SK-N-SH (cell line): ENCODE measurements at regions not wholly inside any gene's neighbourhood (a gene's known extent, or its start where the extent isn't known, plus 50 kb on each side); places are given as distances from the start of the nearest gene placed in this dataset.

Source experiments
- CTCF ChIA-PET: fragments of 300-600, 350-600 bp; formaldehyde crosslinking; extraction: SDS; loops from one replicate; lab custom pipeline; 2021; lab: Yijun Ruan, JAX
- POLR2A ChIA-PET: fragments of 350-600 bp; sonication (Branson Sonifier 250); formaldehyde crosslinking; extraction: SDS; loops from one replicate; lab custom pipeline; 2020; ENCODE audit warnings: antibody characterized with exemption, inconsistent platforms; lab: Yijun Ruan, JAX
- DNase-seq: peaks from one replicate; pipeline ENCODE4 v3.0.0; 2012
- H2AFZ ChIP-seq: fragments of 200-600 bp; sonication (generic); 2 replicates; pipeline ENCODE4 v1.8.1; 2016; ENCODE audit warnings: antibody characterized with exemption, mild to moderate bottlenecking, low read depth
- H3F3A ChIP-seq: fragments of 200-600 bp; sonication (generic); replicated peaks from 2 replicates; pipeline ENCODE3; 2016; ENCODE audit warnings: antibody characterized with exemption, mild to moderate bottlenecking; ENCODE audit not compliant: insufficient read depth
- H3K27ac ChIP-seq, 2 experiments: fragments of 200-500 bp in 1 of 2; fragments of 200-600 bp in 1 of 2; sonication (Bioruptor generic) in 1 of 2; sonication (generic), shearing (Covaris generic) in 1 of 2; 2 replicates each; pipeline versions ENCODE4 v1.5.1 to v1.6.1; 2014 to 2016; ENCODE audit warnings: low read depth in 2 of 2, inconsistent platforms in 1 of 2, low read length in 1 of 2, mild to moderate bottlenecking in 1 of 2, mixed read lengths in 1 of 2
- H3K27me3 ChIP-seq: fragments of 200-600 bp; sonication (generic), shearing (Covaris generic); 2 replicates; pipeline ENCODE4 v1.6.1; 2016; ENCODE audit warnings: mixed run types; ENCODE audit not compliant: insufficient read depth
- H3K36me3 ChIP-seq, 2 experiments: fragments of 200-500 bp in 1 of 2; fragments of 200-600 bp in 1 of 2; sonication (Bioruptor generic) in 1 of 2; sonication (generic) in 1 of 2; replicated peaks in 1 of 2; 2 replicates each; pipeline versions ENCODE3 to v1.5.1; 2014 to 2016; ENCODE audit warnings: low read length in 1 of 2, mild to moderate bottlenecking in 1 of 2; ENCODE audit not compliant: insufficient read depth in 2 of 2, control insufficient read depth in 1 of 2
- H3K4me1 ChIP-seq, 2 experiments: fragments of 200-500 bp in 1 of 2; fragments of 200-600 bp in 1 of 2; sonication (Bioruptor generic) in 1 of 2; sonication (generic), shearing (Covaris generic) in 1 of 2; 2 replicates each; pipeline versions ENCODE4 v1.5.1 to v1.6.1; 2014 to 2016; ENCODE audit warnings: low read depth in 1 of 2, low read length in 1 of 2, mixed run types in 1 of 2; ENCODE audit not compliant: insufficient read depth in 2 of 2, control insufficient read depth in 1 of 2
- H3K4me2 ChIP-seq: fragments of 200-600 bp; sonication (generic), shearing (Covaris generic); 2 replicates; pipeline ENCODE4 v1.6.1; 2017; ENCODE audit warnings: mixed run types
- H3K4me3 ChIP-seq, 2 experiments: fragments of 200-500 bp in 1 of 2; fragments of 200-600 bp in 1 of 2; sonication (Bioruptor generic) in 1 of 2; sonication (generic), shearing (Covaris generic) in 1 of 2; 2 replicates each; pipeline versions ENCODE4 v1.5.1 to v1.8.1; 2014 to 2016; ENCODE audit warnings: low read depth in 2 of 2, inconsistent platforms in 1 of 2, low read length in 1 of 2, mild to moderate bottlenecking in 1 of 2, mixed read lengths in 1 of 2, moderate library complexity in 1 of 2
- H3K79me2 ChIP-seq: fragments of 200-600 bp; sonication (generic); 2 replicates; pipeline ENCODE4 v1.8.1; 2017; ENCODE audit warnings: mild to moderate bottlenecking; ENCODE audit not compliant: insufficient read depth
- H3K9ac ChIP-seq: fragments of 200-600 bp; sonication (generic); 2 replicates; pipeline ENCODE4 v1.6.1; 2017; ENCODE audit warnings: mixed run types
- H3K9me2 ChIP-seq: fragments of 200-600 bp; sonication (generic); 2 replicates; pipeline ENCODE4 v1.6.1; 2017; ENCODE audit warnings: mixed run types
- H3K9me3 ChIP-seq: fragments of 200-600 bp; sonication (generic); 2 replicates; pipeline ENCODE4 v1.6.1; 2017; ENCODE audit warnings: mixed run types, mild to moderate bottlenecking, moderate library complexity
- H4K20me1 ChIP-seq: fragments of 200-600 bp; sonication (generic); 2 replicates; pipeline ENCODE4 v1.6.1; 2017; ENCODE audit warnings: mild to moderate bottlenecking, mixed run types; ENCODE audit not compliant: insufficient read depth
- CHD2 ChIP-seq: fragments of 150-350 bp; IDR thresholded peaks from 2 replicates; pipeline ENCODE4 v1.6.1; 2018; ENCODE audit warnings: low read length; ENCODE audit not compliant: partially characterized antibody
- ELF1 ChIP-seq: IDR thresholded peaks from 2 replicates; pipeline ENCODE4 v1.4.0; 2012
- EP300 ChIP-seq, 2 experiments: IDR thresholded peaks; 2 replicates each; pipeline versions ENCODE4 v1.4.0 to v1.6.1; 2012; ENCODE audit warnings: borderline replicate concordance in 1 of 2, low read depth in 1 of 2, low read length in 1 of 2
- EZH2phosphoT487 ChIP-seq: fragments of 200-600 bp; sonication (generic); IDR thresholded peaks from 2 replicates; pipeline ENCODE4 v1.6.1; 2017; ENCODE audit warnings: low read depth, mixed run types, mild to moderate bottlenecking, antibody characterized with exemption, moderate library complexity, borderline replicate concordance
- FOXJ3 ChIP-seq: sonication (generic); formaldehyde crosslinking; IDR thresholded peaks from 2 replicates; pipeline ENCODE4 v1.5.1; 2020; ENCODE audit warnings: mild to moderate bottlenecking, missing genetic modification reagents
- MXI1 ChIP-seq: IDR thresholded peaks from 2 replicates; pipeline ENCODE4 v1.6.1; 2012; ENCODE audit warnings: mild to moderate bottlenecking, low read depth, low read length, improper control_type of control experiment
- NFIC ChIP-seq: IDR thresholded peaks from 2 replicates; pipeline ENCODE4 v1.4.0; 2012; ENCODE audit warnings: borderline replicate concordance
- NRF1 ChIP-seq: IDR thresholded peaks from 2 replicates; pipeline ENCODE4 v1.6.1; 2012; ENCODE audit warnings: low read depth, mild to moderate bottlenecking, low read length
- RCOR1 ChIP-seq: fragments of 150-350 bp; IDR thresholded peaks from 2 replicates; pipeline ENCODE4 v1.6.1; 2017; ENCODE audit warnings: antibody characterized with exemption, low read length
- RXRA ChIP-seq: IDR thresholded peaks from 2 replicates; pipeline ENCODE4 v1.4.0; 2012; ENCODE audit warnings: low read depth, mild to moderate bottlenecking, borderline replicate concordance
- SIN3A ChIP-seq: IDR thresholded peaks from 2 replicates; pipeline ENCODE4 v1.6.1; 2012; ENCODE audit warnings: low read depth, mild to moderate bottlenecking, low read length, moderate library complexity, borderline replicate concordance
- TCF12 ChIP-seq: IDR thresholded peaks from 2 replicates; pipeline ENCODE4 v1.4.0; 2012
- WGBS: methylation state at CpG from one replicate; pipeline ENCODE4 v1.1.6; 2017; ENCODE audit warnings: low lambda C conversion rate; 5-methylcytosine and 5-hydroxymethylcytosine counted together
- TF ChIP-seq, protein P1 (sequence below): fragments of 150-350 bp; IDR thresholded peaks from 2 replicates; pipeline ENCODE4 v1.6.1; 2017; ENCODE audit warnings: antibody characterized with exemption, low read length, low read depth, borderline replicate concordance
- TF ChIP-seq, protein P2 (sequence below): IDR thresholded peaks from 2 replicates; pipeline ENCODE4 v1.4.0; 2012; ENCODE audit warnings: low read depth, borderline replicate concordance
- TF ChIP-seq, protein P3 (sequence below): fragments of 150-350 bp; IDR thresholded peaks from 2 replicates; pipeline ENCODE4 v1.6.1; 2016; ENCODE audit warnings: mild to moderate bottlenecking, low read depth, low read length
- TF ChIP-seq, protein P4 (sequence below): fragments of 200-600 bp; sonication (generic); IDR thresholded peaks from 2 replicates; pipeline ENCODE4 v1.6.1; 2017; ENCODE audit warnings: antibody characterized with exemption, mild to moderate bottlenecking, moderate library complexity

DNA sequence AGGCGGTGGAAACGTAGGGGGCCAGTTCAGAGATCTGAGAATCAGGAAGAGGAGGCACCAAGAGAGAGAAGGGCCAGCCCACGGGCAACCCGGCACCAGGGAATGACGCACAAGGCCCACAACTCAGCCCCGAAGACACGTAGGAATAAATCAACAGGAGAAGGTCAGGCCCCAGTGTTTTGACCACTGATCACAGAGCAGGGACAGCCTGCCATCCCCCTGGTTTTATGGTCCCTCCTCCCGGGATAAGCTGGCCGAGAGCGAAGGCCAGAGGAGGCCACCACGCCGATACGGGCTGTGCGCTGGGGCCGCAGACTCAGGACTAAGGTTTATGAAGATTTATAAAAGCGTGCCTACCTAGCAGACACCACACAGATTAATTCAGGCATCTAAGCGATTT is 341.4 kb downstream of the ZNF516 start:
- Histone ChIP-seq H3K9me2 (no peaks in the 10 kb centered on the region), H4K20me1 (no peaks in the 10 kb centered on the region), H3K9me3 (no peaks in the 10 kb centered on the region), H3K79me2 (no peaks in the 10 kb centered on the region)
- WGBS, result 33% methylated on average over 11 of the region's 17 CpGs
- TF ChIP-seq SIN3A, result no peak
- TF ChIP-seq, protein P1, sequence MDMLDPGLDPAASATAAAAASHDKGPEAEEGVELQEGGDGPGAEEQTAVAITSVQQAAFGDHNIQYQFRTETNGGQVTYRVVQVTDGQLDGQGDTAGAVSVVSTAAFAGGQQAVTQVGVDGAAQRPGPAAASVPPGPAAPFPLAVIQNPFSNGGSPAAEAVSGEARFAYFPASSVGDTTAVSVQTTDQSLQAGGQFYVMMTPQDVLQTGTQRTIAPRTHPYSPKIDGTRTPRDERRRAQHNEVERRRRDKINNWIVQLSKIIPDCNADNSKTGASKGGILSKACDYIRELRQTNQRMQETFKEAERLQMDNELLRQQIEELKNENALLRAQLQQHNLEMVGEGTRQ, result no peak
- TF ChIP-seq, protein P2, sequence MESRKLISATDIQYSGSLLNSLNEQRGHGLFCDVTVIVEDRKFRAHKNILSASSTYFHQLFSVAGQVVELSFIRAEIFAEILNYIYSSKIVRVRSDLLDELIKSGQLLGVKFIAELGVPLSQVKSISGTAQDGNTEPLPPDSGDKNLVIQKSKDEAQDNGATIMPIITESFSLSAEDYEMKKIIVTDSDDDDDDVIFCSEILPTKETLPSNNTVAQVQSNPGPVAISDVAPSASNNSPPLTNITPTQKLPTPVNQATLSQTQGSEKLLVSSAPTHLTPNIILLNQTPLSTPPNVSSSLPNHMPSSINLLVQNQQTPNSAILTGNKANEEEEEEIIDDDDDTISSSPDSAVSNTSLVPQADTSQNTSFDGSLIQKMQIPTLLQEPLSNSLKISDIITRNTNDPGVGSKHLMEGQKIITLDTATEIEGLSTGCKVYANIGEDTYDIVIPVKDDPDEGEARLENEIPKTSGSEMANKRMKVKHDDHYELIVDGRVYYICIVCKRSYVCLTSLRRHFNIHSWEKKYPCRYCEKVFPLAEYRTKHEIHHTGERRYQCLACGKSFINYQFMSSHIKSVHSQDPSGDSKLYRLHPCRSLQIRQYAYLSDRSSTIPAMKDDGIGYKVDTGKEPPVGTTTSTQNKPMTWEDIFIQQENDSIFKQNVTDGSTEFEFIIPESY, result no peak
- TF ChIP-seq NRF1, result no peak
- no peak for TF ChIP-seq NFIC
- TF ChIP-seq FOXJ3 (CRISPR knock-in tag), result no peak
- TF ChIP-seq TCF12, result no peak
- no peak for TF ChIP-seq RCOR1
- no peak for TF ChIP-seq MXI1
- no peak for TF ChIP-seq ELF1
- TF ChIP-seq EP300 (IDR thresholded peaks at IDR 0.05; ENCODE audit: borderline replicate concordance in 1 of 2, low read depth in 1 of 2, low read length in 1 of 2), result no peak
- no peak for TF ChIP-seq CHD2
- TF ChIP-seq, protein P3, sequence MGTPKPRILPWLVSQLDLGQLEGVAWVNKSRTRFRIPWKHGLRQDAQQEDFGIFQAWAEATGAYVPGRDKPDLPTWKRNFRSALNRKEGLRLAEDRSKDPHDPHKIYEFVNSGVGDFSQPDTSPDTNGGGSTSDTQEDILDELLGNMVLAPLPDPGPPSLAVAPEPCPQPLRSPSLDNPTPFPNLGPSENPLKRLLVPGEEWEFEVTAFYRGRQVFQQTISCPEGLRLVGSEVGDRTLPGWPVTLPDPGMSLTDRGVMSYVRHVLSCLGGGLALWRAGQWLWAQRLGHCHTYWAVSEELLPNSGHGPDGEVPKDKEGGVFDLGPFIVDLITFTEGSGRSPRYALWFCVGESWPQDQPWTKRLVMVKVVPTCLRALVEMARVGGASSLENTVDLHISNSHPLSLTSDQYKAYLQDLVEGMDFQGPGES, result no peak
- TF ChIP-seq RXRA, result no peak
- TF ChIP-seq, protein P4, sequence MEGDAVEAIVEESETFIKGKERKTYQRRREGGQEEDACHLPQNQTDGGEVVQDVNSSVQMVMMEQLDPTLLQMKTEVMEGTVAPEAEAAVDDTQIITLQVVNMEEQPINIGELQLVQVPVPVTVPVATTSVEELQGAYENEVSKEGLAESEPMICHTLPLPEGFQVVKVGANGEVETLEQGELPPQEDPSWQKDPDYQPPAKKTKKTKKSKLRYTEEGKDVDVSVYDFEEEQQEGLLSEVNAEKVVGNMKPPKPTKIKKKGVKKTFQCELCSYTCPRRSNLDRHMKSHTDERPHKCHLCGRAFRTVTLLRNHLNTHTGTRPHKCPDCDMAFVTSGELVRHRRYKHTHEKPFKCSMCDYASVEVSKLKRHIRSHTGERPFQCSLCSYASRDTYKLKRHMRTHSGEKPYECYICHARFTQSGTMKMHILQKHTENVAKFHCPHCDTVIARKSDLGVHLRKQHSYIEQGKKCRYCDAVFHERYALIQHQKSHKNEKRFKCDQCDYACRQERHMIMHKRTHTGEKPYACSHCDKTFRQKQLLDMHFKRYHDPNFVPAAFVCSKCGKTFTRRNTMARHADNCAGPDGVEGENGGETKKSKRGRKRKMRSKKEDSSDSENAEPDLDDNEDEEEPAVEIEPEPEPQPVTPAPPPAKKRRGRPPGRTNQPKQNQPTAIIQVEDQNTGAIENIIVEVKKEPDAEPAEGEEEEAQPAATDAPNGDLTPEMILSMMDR, result no peak
- no peak for TF ChIP-seq EZH2phosphoT487
- TF ChIP-seq, all 33 proteins: peak for 0
- no peak for DNase-seq
- no peak overlapping the region for H3K9ac ChIP-seq
- ChIA-PET CTCF (no interaction called here), POLR2A (no interaction called here)
- no peaks in the 10 kb centered on the region for H3K4me1 ChIP-seq
- H3F3A ChIP-seq, result no peaks in the 10 kb centered on the region
- H2AFZ ChIP-seq, result no peak overlapping the region
- no peaks in the 10 kb centered on the region for H3K36me3 ChIP-seq
- no peaks in the 10 kb centered on the region for H3K27me3 ChIP-seq
- no peak overlapping the region for H3K27ac ChIP-seq
- H3K4me2 ChIP-seq, result no peak overlapping the region
- no peak overlapping the region for H3K4me3 ChIP-seq
